ENCODE measurements at regions not wholly inside any gene's neighbourhood (a gene's known extent, or its start where the extent isn't known, plus 50 kb on each side); places are given as distances from the start of the nearest gene placed in this dataset.

GRCh38 chr7:13036256-13036780, 348.9 kb downstream of the ARL4A start:
- no peak for TF ChIP-seq CTCF (conservative IDR thresholded peaks at IDR 0.05)
- no peak for TF ChIP-seq EZH2 (IDR thresholded peaks at IDR 0.05; ENCODE audit: low read depth)

All from PC-9 (cell line).